NT2/D1 (cell line): ENCODE measurements at regions not wholly inside any gene's neighbourhood (a gene's known extent, or its start where the extent isn't known, plus 50 kb on each side); places are given as distances from the start of the nearest gene placed in this dataset.

ENCODE experiments used
- SUZ12 ChIP-seq: IDR thresholded peaks from 2 replicates; pipeline ENCODE4 v1.6.1; 2011; ENCODE audit not compliant: insufficient read length, insufficient read depth; ENCODE audit errors: extremely low read depth
- YY1 ChIP-seq: IDR thresholded peaks from 2 replicates; pipeline ENCODE4 v1.6.1; 2011; ENCODE audit not compliant: insufficient read length, insufficient read depth

- no peak for TF ChIP-seq YY1
- no peak for TF ChIP-seq SUZ12
Observed at GRCh38 chr17:45643591-45643990, 140.5 kb upstream of the CRHR1 start.
